Ovary (tissue), 7 donors: ENCODE measurements at regions not wholly inside any gene's neighbourhood (a gene's known extent, or its start where the extent isn't known, plus 50 kb on each side); places are given as distances from the start of the nearest gene placed in this dataset.

Source experiments
- DNase-seq, 5 donors: peaks; one replicate each; pipeline ENCODE4 v3.0.0-alpha.2; 2019 to 2020
- H3K27ac ChIP-seq, 2 donors: fragments of 200-600 bp; one replicate each; pipeline versions ENCODE4 v1.5.1 to v1.8.0; 2019 to 2022
- H3K27me3 ChIP-seq: fragments of 200-600 bp; one replicate; pipeline ENCODE4 v1.8.0; 2022
- H3K36me3 ChIP-seq: fragments of 200-600 bp; sonication (generic); one replicate; pipeline ENCODE4 v1.5.1; 2019
- H3K4me1 ChIP-seq: one replicate; pipeline ENCODE4 v1.8.1; 2013; ENCODE audit warnings: mild to moderate bottlenecking, moderate library complexity; ENCODE audit not compliant: insufficient read depth
- H3K4me3 ChIP-seq: fragments of 200-600 bp; sonication (generic); one replicate; pipeline ENCODE4 v1.5.1; 2017
- H3K9me3 ChIP-seq, 2 donors: fragments of 200-600 bp in 1 of 2; sonication (generic) in 1 of 2; one replicate each; pipeline versions ENCODE4 v1.5.1 to v1.8.1; 2013 to 2019; ENCODE audit warnings: mild to moderate bottlenecking in 1 of 2, moderate library complexity in 1 of 2
- EP300 ChIP-seq: sonication (generic); formaldehyde crosslinking; IDR thresholded peaks from one replicate; pipeline ENCODE4 v1.6.1; 2017; ENCODE audit warnings: antibody characterized with exemption
- POLR2A ChIP-seq: fragments of 450-650 bp; IDR thresholded peaks from one replicate; pipeline ENCODE4 v1.6.1; 2017; ENCODE audit warnings: antibody characterized with exemption, mild to moderate bottlenecking, moderate library complexity
- WGBS, 3 donors: extraction: QIAGEN DNeasy Blood & Tissue Kit in 1 of 3; methylation state at CpG; one replicate each; pipeline versions ENCODE4 v1.1.5 to v1.1.7; 2013 to 2017; 5-methylcytosine and 5-hydroxymethylcytosine counted together
- intact Hi-C, 4 donors: fragments of 100-400 bp; cut with DNase I; formaldehyde crosslinking; loops; one replicate each; pipeline versions ENCODE4 v1.11.0 to v1.15.1; 2022 to 2023
- TF ChIP-seq, protein P1 (sequence below), 3 donors: fragments of 450-650 bp in 2 of 3; fragments of 200-600 bp in 1 of 3; IDR thresholded peaks; one replicate each; pipeline versions ENCODE4 v1.5.1 to v1.8.0; 2016 to 2022; ENCODE audit warnings: antibody characterized with exemption in 3 of 3, mild to moderate bottlenecking in 1 of 3
- donor health status: DM: no; HTN: no; CAD: no; lungs with moderate emphysema.
- donor health status: DM: no; HTN: no; CAD: no.
- donor health status: Bipolar disorder and iron deficiency.
- donor health status: DM: no; HTN: no; CAD: no.
- donor health status: DM: yes; HTN: yes; CAD: no.

DNA sequence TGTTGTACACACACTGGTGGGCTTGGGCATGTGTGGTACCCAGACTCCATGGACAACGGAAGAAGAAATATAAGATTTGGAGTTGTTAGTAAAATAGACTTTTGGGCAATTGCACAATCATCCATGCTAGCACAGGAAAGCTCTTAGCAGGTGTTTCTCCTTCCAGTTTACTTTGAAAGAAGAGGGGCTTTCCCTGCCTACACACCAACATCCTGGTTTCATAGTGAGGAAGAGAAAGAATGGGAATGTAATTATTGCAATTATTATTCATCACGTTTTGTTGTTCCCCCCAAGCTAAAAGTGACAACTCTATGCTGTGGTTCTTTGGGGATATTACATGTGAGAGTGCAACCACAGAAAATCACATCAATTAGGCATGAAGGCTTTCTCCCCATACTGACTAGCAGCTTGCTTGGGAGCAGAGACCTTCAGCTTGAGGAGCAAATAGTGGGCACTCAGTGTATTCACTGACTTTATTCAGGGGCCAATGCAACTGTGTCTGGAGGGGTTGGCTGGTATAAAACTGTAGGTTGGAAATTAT, 57.2 kb upstream of the PUDP start:
- Histone ChIP-seq H3K27me3 (no peaks in the 10 kb centered on the region), H3K36me3 (no peaks in the 10 kb centered on the region), H3K9me3 (no peaks in the 10 kb centered on the region), H3K27ac (no peak overlapping the region), H3K4me1 (no peaks in the 10 kb centered on the region), H3K4me3 (no peak overlapping the region)
- intact Hi-C loops, result no loop called here
- TF ChIP-seq POLR2A (no peak), EP300 (no peak)
- TF ChIP-seq, protein P1, sequence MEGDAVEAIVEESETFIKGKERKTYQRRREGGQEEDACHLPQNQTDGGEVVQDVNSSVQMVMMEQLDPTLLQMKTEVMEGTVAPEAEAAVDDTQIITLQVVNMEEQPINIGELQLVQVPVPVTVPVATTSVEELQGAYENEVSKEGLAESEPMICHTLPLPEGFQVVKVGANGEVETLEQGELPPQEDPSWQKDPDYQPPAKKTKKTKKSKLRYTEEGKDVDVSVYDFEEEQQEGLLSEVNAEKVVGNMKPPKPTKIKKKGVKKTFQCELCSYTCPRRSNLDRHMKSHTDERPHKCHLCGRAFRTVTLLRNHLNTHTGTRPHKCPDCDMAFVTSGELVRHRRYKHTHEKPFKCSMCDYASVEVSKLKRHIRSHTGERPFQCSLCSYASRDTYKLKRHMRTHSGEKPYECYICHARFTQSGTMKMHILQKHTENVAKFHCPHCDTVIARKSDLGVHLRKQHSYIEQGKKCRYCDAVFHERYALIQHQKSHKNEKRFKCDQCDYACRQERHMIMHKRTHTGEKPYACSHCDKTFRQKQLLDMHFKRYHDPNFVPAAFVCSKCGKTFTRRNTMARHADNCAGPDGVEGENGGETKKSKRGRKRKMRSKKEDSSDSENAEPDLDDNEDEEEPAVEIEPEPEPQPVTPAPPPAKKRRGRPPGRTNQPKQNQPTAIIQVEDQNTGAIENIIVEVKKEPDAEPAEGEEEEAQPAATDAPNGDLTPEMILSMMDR (IDR thresholded peaks at IDR 0.05), result no peak
- WGBS, 3 donors, result 66 to 80% (median 79%) methylated on average over 2 of the region's 2 CpGs
- DNase-seq, result no peak

DNA sequence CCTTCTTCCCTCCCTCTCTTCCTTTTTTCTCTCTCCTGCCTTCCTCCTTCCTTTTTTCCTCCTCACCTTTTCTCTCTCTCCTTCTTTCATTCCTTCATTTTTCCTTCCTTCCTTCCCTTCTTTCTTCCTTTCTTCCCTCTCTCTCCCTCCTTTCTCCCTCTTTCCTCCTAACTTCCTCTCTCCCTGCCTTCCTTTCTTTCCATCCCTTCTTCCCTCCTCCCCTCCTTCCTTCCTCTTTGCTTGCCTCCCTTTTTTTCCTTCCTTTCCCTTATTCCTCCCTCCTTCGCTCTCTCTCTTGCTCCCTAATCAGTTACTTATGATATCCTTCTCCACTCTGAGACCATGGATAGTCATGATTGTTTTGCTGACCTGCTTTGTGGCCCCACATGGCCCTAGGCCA, 56.7 kb upstream of the PUDP start:
- Histone ChIP-seq H3K9me3 (no peaks in the 10 kb centered on the region), H3K4me1 (no peaks in the 10 kb centered on the region), H3K4me3 (no peak overlapping the region), H3K27me3 (no peaks in the 10 kb centered on the region), H3K36me3 (no peaks in the 10 kb centered on the region), H3K27ac (no peak overlapping the region)
- WGBS, 3 donors, result 96 to 100% (median 100%) methylated on average over 1 of the region's 1 CpG
- TF ChIP-seq POLR2A (no peak), EP300 (no peak)
- TF ChIP-seq, protein P1 (IDR thresholded peaks at IDR 0.05), result no peak
- DNase-seq, result no peak
- intact Hi-C loops, result no loop called here

DNA sequence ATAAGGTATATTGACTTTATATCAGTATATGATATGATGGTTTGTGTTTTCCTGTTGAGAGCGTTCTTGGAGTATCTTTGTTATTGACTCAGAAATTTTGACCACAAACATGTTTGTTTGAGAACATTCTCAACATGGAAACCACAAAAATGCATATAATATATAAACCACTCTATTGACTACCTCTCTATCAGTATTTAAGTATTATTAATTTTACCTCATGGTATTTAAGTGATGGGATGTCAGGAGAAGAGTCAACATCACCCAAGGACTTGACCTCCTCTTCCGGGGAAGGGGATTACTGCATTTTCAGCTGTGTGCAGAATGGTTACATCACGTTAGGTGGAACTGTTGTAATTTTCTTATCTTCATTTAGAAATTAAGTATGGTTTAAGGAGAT, 54.3 kb upstream of the PUDP start:
- no peak for TF ChIP-seq POLR2A
- TF ChIP-seq EP300, result no peak
- TF ChIP-seq, protein P1 (IDR thresholded peaks at IDR 0.05), result no peak
- DNase-seq, result no peak
- H3K27ac ChIP-seq, result no peak overlapping the region
- no peaks in the 10 kb centered on the region for H3K27me3 ChIP-seq
- no peaks in the 10 kb centered on the region for H3K36me3 ChIP-seq
- no peaks in the 10 kb centered on the region for H3K4me1 ChIP-seq
- intact Hi-C loops, result no loop called here
- 73 to 83% (median 75%) methylated on average over 3 of the region's 3 CpGs for WGBS, 3 donors
- no peaks in the 10 kb centered on the region for H3K9me3 ChIP-seq
- H3K4me3 ChIP-seq, result no peak overlapping the region

DNA sequence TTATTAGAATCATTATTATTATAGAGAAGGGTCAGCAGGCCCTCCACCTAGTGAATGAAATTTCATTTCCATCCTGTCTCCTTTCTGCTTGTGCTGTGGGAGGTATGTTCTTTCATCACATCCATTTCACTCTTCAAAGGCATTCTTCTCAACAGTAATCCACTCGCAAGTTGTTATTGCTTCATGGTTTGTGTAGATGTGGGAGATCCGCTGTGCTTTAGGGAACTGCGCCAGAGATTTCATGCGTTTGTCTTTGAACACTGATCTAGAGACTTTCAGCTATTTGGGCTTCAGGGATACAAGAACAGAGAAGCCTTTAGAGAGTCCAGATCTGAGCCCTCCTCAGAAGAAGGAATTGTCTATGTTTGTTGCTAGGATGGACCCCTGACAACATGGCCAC, 53.5 kb upstream of the PUDP start:
- intact Hi-C loops, result no loop called here
- no peak for DNase-seq
- no peak for TF ChIP-seq POLR2A
- TF ChIP-seq EP300, result no peak
- TF ChIP-seq, protein P1 (IDR thresholded peaks at IDR 0.05), result no peak
- Histone ChIP-seq H3K27me3 (no peaks in the 10 kb centered on the region), H3K4me3 (no peak overlapping the region), H3K4me1 (no peaks in the 10 kb centered on the region), H3K27ac (no peak overlapping the region), H3K36me3 (no peaks in the 10 kb centered on the region), H3K9me3 (no peaks in the 10 kb centered on the region)
- 78 to 86% (median 80%) methylated on average over 4 of the region's 4 CpGs for WGBS, 3 donors
